GM12878 (cell line): ENCODE measurements at regions not wholly inside any gene's neighbourhood (a gene's known extent, or its start where the extent isn't known, plus 50 kb on each side); places are given as distances from the start of the nearest gene placed in this dataset.

ENCODE experiments used
- ATAC-seq: fragments of 200-7000 bp; cut with Tn5 transposase; 3 replicates; pipeline ENCODE4 v1.9.1; 2020; ENCODE audit warnings: mild to moderate bottlenecking, moderate library complexity
- BruUV-seq: library from RNA; stranded (reverse); fragments of 400-500 nt; replicated peaks from 2 replicates; lab custom pipeline; 2021; lab: Mats Ljungman, UMichigan
- CTCF ChIA-PET: fragments of 300-600 bp; sonication (Branson Sonifier 250); formaldehyde crosslinking; extraction: SDS; loops from one replicate; lab custom pipeline; 2021; ENCODE audit warnings: inconsistent platforms; lab: Yijun Ruan, JAX
- POLR2A ChIA-PET: fragments of 350-600 bp; formaldehyde crosslinking; extraction: SDS; loops from one replicate; lab custom pipeline; 2021; ENCODE audit warnings: inconsistent platforms; lab: Charles Lee
- RAD21 ChIA-PET: fragments of 300-600 bp; sonication (Branson Sonifier 250); formaldehyde crosslinking; loops from one replicate; lab custom pipeline; 2023; ENCODE audit warnings: antibody characterized with exemption; ENCODE audit not compliant: unreplicated experiment; lab: Charles Lee
- SMC1A ChIA-PET: fragments of 300-600 bp; sonication (Branson Sonifier 250); formaldehyde crosslinking; loops from one replicate; lab custom pipeline; 2023; ENCODE audit not compliant: unreplicated experiment, uncharacterized antibody; lab: Charles Lee
- DNase-seq: peaks from one replicate; pipeline ENCODE4 v3.0.0-alpha.2; 2011; ENCODE audit warnings: low read depth, low spot score
- FAIRE-seq: peaks from 3 replicates; lab custom pipeline; 2011; peaks lifted over from hg19 to GRCh38; lab: Jason Lieb, UNC
- H2AFZ ChIP-seq: 2 replicates; pipeline ENCODE4 v1.6.0; 2011; ENCODE audit warnings: low read depth, low read length, control low read depth; ENCODE audit not compliant: control insufficient read depth
- H3K27ac ChIP-seq: 2 replicates; pipeline ENCODE4 v1.5.1; 2011; ENCODE audit warnings: control low read depth; ENCODE audit not compliant: control insufficient read depth, insufficient read depth
- H3K27me3 ChIP-seq, 2 experiments: replicated peaks in 1 of 2; 2 replicates each; pipeline versions ENCODE4 v1.6.0 to v1.6.1; 2011; ENCODE audit warnings: low read length in 1 of 2; ENCODE audit not compliant: control insufficient read depth in 2 of 2, insufficient read depth in 2 of 2
- H3K36me3 ChIP-seq, 2 experiments: 2 replicates each; pipeline ENCODE4 v1.5.1; 2011; ENCODE audit warnings: low read length in 1 of 2; ENCODE audit not compliant: control insufficient read depth in 2 of 2, insufficient read depth in 2 of 2
- H3K4me1 ChIP-seq: 2 replicates; pipeline ENCODE4 v1.6.1; 2011; ENCODE audit warnings: mild to moderate bottlenecking, low read length, moderate library complexity, mixed read lengths; ENCODE audit not compliant: control insufficient read depth, insufficient read depth
- H3K4me2 ChIP-seq: 2 replicates; pipeline ENCODE4 v1.6.0; 2011; ENCODE audit warnings: control low read depth; ENCODE audit not compliant: control insufficient read depth, insufficient read depth
- H3K4me3 ChIP-seq: fragments of 200-600 bp; sonication (generic); 2 replicates; pipeline ENCODE4 v1.5.1; 2016
- H3K79me2 ChIP-seq: 2 replicates; pipeline ENCODE4 v1.6.0; 2011; ENCODE audit warnings: low read length; ENCODE audit not compliant: control insufficient read depth, insufficient read depth
- H3K9ac ChIP-seq: 2 replicates; pipeline ENCODE4 v1.8.0; 2011; ENCODE audit warnings: low read length, control low read depth, mixed read lengths; ENCODE audit not compliant: control insufficient read depth, insufficient read depth
- H3K9me3 ChIP-seq: replicated peaks from 3 replicates; pipeline ENCODE4 v1.5.1; 2011; ENCODE audit warnings: mild to moderate bottlenecking, low read length; ENCODE audit not compliant: control insufficient read depth, insufficient read depth
- H4K20me1 ChIP-seq: 2 replicates; pipeline ENCODE4 v1.6.0; 2011; ENCODE audit not compliant: control insufficient read depth, insufficient read depth
- CREB1 ChIP-seq: IDR thresholded peaks from 2 replicates; pipeline ENCODE4 v1.6.1; 2012; ENCODE audit warnings: low read depth, mild to moderate bottlenecking, inconsistent platforms
- HDGF ChIP-seq: fragments of 450-650 bp; IDR thresholded peaks from 2 replicates; pipeline ENCODE4 v1.6.1; 2016; ENCODE audit warnings: antibody characterized with exemption
- HSF1 ChIP-seq: fragments of 150-350 bp; IDR thresholded peaks from 2 replicates; pipeline ENCODE4 v1.6.1; 2014; ENCODE audit warnings: mild to moderate bottlenecking, low read depth, low read length
- RBBP5 ChIP-seq: fragments of 200-600 bp; sonication (generic); conservative IDR thresholded peaks from 2 replicates; pipeline ENCODE4 v1.6.1; 2016
- SMAD5 ChIP-seq: IDR thresholded peaks from 2 replicates; pipeline ENCODE4 v1.6.1; 2016; ENCODE audit warnings: antibody characterized with exemption, low read depth
- WGBS: methylation state at CpG from one replicate; pipeline ENCODE4 v1.1.6; 2016; ENCODE audit warnings: low lambda C conversion rate; ENCODE audit not compliant: insufficient replicate concordance, insufficient coverage; ENCODE audit errors: missing lambda C conversion rate; 5-methylcytosine and 5-hydroxymethylcytosine counted together
- in situ Hi-C: fragments of 300-500 bp; cut with MboI; formaldehyde crosslinking; loops from 9 replicates; pipeline ENCODE4 v1.14.3; 2018; ENCODE audit warnings: mixed read lengths
- intact Hi-C: fragments of 100-400 bp; cut with micrococcal nuclease; formaldehyde crosslinking; loops from one replicate; pipeline ENCODE4 v1.14.2; 2022; ENCODE audit not compliant: unreplicated experiment
- TF ChIP-seq, protein P1 (sequence below): fragments of 150-350 bp; IDR thresholded peaks from 2 replicates; pipeline ENCODE4 v1.6.1; 2016; ENCODE audit warnings: low read depth, low read length

DNA sequence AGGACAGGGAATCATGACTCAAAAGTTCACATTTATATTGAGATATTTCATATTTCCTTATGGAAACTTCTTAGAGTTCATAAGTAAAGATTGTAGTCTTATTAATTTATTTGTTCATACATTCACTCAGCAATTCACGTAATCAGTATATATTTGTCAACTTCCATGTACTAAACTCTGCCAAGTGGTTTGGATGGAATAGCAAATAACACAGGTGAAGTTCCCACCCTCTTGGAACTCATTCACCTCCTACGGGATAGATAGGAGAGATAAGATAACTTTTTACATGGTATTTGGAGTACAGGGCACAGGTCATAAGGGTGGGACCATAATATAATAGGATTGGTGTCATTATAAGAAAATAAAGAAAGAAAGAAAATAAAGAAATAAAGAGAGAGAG lies 234.0 kb downstream of the CDC14C start (continued):
- TF ChIP-seq, protein P1, sequence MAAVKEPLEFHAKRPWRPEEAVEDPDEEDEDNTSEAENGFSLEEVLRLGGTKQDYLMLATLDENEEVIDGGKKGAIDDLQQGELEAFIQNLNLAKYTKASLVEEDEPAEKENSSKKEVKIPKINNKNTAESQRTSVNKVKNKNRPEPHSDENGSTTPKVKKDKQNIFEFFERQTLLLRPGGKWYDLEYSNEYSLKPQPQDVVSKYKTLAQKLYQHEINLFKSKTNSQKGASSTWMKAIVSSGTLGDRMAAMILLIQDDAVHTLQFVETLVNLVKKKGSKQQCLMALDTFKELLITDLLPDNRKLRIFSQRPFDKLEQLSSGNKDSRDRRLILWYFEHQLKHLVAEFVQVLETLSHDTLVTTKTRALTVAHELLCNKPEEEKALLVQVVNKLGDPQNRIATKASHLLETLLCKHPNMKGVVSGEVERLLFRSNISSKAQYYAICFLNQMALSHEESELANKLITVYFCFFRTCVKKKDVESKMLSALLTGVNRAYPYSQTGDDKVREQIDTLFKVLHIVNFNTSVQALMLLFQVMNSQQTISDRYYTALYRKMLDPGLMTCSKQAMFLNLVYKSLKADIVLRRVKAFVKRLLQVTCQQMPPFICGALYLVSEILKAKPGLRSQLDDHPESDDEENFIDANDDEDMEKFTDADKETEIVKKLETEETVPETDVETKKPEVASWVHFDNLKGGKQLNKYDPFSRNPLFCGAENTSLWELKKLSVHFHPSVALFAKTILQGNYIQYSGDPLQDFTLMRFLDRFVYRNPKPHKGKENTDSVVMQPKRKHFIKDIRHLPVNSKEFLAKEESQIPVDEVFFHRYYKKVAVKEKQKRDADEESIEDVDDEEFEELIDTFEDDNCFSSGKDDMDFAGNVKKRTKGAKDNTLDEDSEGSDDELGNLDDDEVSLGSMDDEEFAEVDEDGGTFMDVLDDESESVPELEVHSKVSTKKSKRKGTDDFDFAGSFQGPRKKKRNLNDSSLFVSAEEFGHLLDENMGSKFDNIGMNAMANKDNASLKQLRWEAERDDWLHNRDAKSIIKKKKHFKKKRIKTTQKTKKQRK: no peak
- TF ChIP-seq CREB1 (no peak), HSF1 (no peak)

DNA sequence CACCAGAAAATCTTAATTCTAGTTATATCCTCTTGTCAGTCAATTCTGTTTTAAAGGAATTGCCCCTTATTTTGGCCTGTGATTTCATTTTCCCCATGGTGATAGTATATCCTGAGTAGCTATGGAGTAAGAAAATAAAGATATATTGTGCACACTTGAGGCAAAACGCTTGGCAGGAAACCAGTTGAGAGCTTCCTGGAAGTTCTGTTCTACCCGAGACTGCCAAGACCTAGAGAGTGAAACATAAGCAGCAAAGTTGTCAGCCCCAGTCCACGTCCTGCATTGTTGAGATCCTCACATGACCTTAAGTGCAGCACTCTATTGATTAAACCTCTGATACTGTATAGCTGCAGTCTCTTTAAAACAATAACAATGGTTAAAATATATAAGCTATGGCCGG lies 235.2 kb downstream of the CDC14C start:
- Histone ChIP-seq H3K9ac (no peak overlapping the region), H2AFZ (no peak overlapping the region), H3K27me3 (no peaks in the 10 kb centered on the region), H3K36me3 (no peaks in the 10 kb centered on the region), H3K79me2 (no peaks in the 10 kb centered on the region), H3K4me2 (no peak overlapping the region), H3K27ac (no peak overlapping the region), H3K4me1 (no peaks in the 10 kb centered on the region), H3K4me3 (no peak overlapping the region), H4K20me1 (no peaks in the 10 kb centered on the region), H3K9me3 (no peaks in the 10 kb centered on the region)
- TF ChIP-seq HDGF (no peak), SMAD5 (no peak), RBBP5 (no peak)
- BruUV-seq: no TSS peak
- in situ Hi-C loops: no loop called here
- SMC1A ChIA-PET: no interaction called here
- POLR2A ChIA-PET: no interaction called here
- DNase-seq (no peak), FAIRE-seq (no peak), ATAC-seq (no peak)
- CTCF ChIA-PET: no interaction called here
- intact Hi-C loops: no loop called here
- WGBS: 10% methylated on average over 4 of the region's 4 CpGs
- RAD21 ChIA-PET: no interaction called here
